GM23338 (cell line): ENCODE measurements at regions not wholly inside any gene's neighbourhood (a gene's known extent, or its start where the extent isn't known, plus 50 kb on each side); places are given as distances from the start of the nearest gene placed in this dataset.

Experiments
- ATAC-seq: fragments of 200-7000 bp; cut with Tn5 transposase; 3 replicates; pipeline ENCODE4 v1.9.1; 2020
- DNase-seq: peaks from one replicate; pipeline ENCODE4 v3.0.0-alpha.2; 2015; ENCODE audit warnings: low spot score
- H2AFZ ChIP-seq: fragments of 200-600 bp; sonication (generic); 2 replicates; pipeline ENCODE4 v1.8.0; 2016; ENCODE audit warnings: antibody characterized with exemption, mild to moderate bottlenecking, moderate library complexity
- H3F3A ChIP-seq: fragments of 200-600 bp; sonication (generic); replicated peaks from 2 replicates; pipeline ENCODE4 v1.8.0; 2017; ENCODE audit warnings: antibody characterized with exemption, mixed run types, low read depth
- H3K27ac ChIP-seq: fragments of 200-600 bp; sonication (generic); 2 replicates; pipeline ENCODE4 v1.6.1; 2016; ENCODE audit warnings: low read depth
- H3K27me3 ChIP-seq: fragments of 200-600 bp; sonication (generic); 2 replicates; pipeline ENCODE4 v1.8.0; 2016; ENCODE audit warnings: mild to moderate bottlenecking, mixed run types, moderate library complexity; ENCODE audit not compliant: insufficient read depth
- H3K36me3 ChIP-seq: fragments of 200-600 bp; sonication (generic); 2 replicates; pipeline ENCODE4 v1.8.0; 2016; ENCODE audit warnings: mild to moderate bottlenecking; ENCODE audit not compliant: insufficient read depth
- H3K4me1 ChIP-seq: fragments of 200-600 bp; sonication (generic); 2 replicates; pipeline ENCODE4 v1.8.0; 2016; ENCODE audit warnings: mild to moderate bottlenecking, moderate library complexity; ENCODE audit not compliant: insufficient read depth
- H3K4me2 ChIP-seq: fragments of 200-600 bp; sonication (generic); 2 replicates; pipeline ENCODE4 v1.7.1; 2017; ENCODE audit warnings: mixed run types
- H3K4me3 ChIP-seq: fragments of 200-600 bp; sonication (generic); 2 replicates; pipeline ENCODE4 v1.6.1; 2016; ENCODE audit warnings: mixed run types
- H3K79me2 ChIP-seq: fragments of 200-600 bp; sonication (generic); replicated peaks from 2 replicates; pipeline ENCODE4 v1.8.0; 2017; ENCODE audit warnings: mild to moderate bottlenecking; ENCODE audit not compliant: insufficient read depth
- H3K9me2 ChIP-seq: fragments of 200-600 bp; sonication (generic); 2 replicates; pipeline ENCODE4 v1.8.0; 2017; ENCODE audit not compliant: insufficient read depth
- H4K20me1 ChIP-seq: fragments of 200-600 bp; sonication (generic); replicated peaks from 2 replicates; pipeline ENCODE4 v1.8.0; 2017; ENCODE audit warnings: mild to moderate bottlenecking; ENCODE audit not compliant: insufficient read depth
- H3K27ac Mint-ChIP-seq: 2 replicates; pipeline ENCODE4 v1.8.0; 2020; ENCODE audit warnings: inconsistent platforms, mild to moderate bottlenecking, moderate library complexity, mixed read lengths
- H3K27me3 Mint-ChIP-seq: 3 replicates; pipeline ENCODE4 v1.8.0; 2022; ENCODE audit warnings: low read depth, mild to moderate bottlenecking, moderate library complexity, mixed read lengths, inconsistent platforms; ENCODE audit not compliant: insufficient read depth, poor library complexity
- H3K36me3 Mint-ChIP-seq: 3 replicates; pipeline ENCODE4 v1.8.0; 2021; ENCODE audit warnings: low read depth, mild to moderate bottlenecking, inconsistent platforms, moderate library complexity, mixed read lengths
- H3K4me1 Mint-ChIP-seq: 3 replicates; pipeline ENCODE4 v1.8.0; 2020; ENCODE audit warnings: mild to moderate bottlenecking, inconsistent platforms, mixed read lengths
- H3K4me3 Mint-ChIP-seq: 3 replicates; pipeline ENCODE4 v1.8.0; 2021; ENCODE audit warnings: moderate library complexity, mild to moderate bottlenecking, inconsistent platforms, mixed read lengths
- H3K9me3 Mint-ChIP-seq: 3 replicates; pipeline ENCODE4 v1.8.0; 2020; ENCODE audit warnings: moderate library complexity, mild to moderate bottlenecking, inconsistent platforms, mixed read lengths
- CREB1 ChIP-seq: fragments of 250-450 bp; sonication (Bioruptor Pico); IDR thresholded peaks from 2 replicates; pipeline ENCODE4 v1.5.0; 2020; ENCODE audit warnings: low read depth, mild to moderate bottlenecking, moderate library complexity
- CTCF ChIP-seq, 2 experiments: fragments of 200-600 bp in 1 of 2; sonication (generic) in 1 of 2; conservative IDR thresholded peaks; 2 replicates each; pipeline versions ENCODE4 v1.5.1 to v1.6.1; 2016 to 2017; ENCODE audit warnings: antibody characterized with exemption in 2 of 2, low read depth in 2 of 2, mild to moderate bottlenecking in 2 of 2, moderate library complexity in 1 of 2
- EZH2 ChIP-seq: fragments of 200-600 bp; sonication (generic); IDR thresholded peaks from one replicate; pipeline ENCODE4 v1.8.0; 2017; ENCODE audit warnings: antibody characterized with exemption, mild to moderate bottlenecking, low read depth; ENCODE audit not compliant: unreplicated experiment
- EZH2phosphoT487 ChIP-seq: fragments of 200-600 bp; sonication (generic); IDR thresholded peaks from one replicate; pipeline ENCODE4 v1.8.1; 2018; ENCODE audit warnings: antibody characterized with exemption; ENCODE audit not compliant: unreplicated experiment
- JUNB ChIP-seq: IDR thresholded peaks from one replicate; pipeline ENCODE4 v1.6.1; 2016; ENCODE audit warnings: antibody characterized with exemption; ENCODE audit not compliant: unreplicated experiment
- NANOG ChIP-seq: IDR thresholded peaks from 2 replicates; pipeline ENCODE4 v1.6.1; 2016; ENCODE audit warnings: antibody characterized with exemption, borderline replicate concordance
- POLR2AphosphoS5 ChIP-seq: IDR thresholded peaks from 2 replicates; pipeline ENCODE4 v1.6.1; 2016; ENCODE audit warnings: antibody characterized with exemption, low read depth
- REST ChIP-seq: IDR thresholded peaks from one replicate; pipeline ENCODE4 v1.6.1; 2018; ENCODE audit warnings: antibody characterized with exemption; ENCODE audit not compliant: unreplicated experiment
- STAT1 ChIP-seq: IDR thresholded peaks from one replicate; pipeline ENCODE4 v1.6.1; 2016; ENCODE audit warnings: antibody characterized with exemption; ENCODE audit not compliant: unreplicated experiment
- ZNF114 ChIP-seq: fragments of 250-450 bp; sonication (Bioruptor Pico); IDR thresholded peaks from 2 replicates; pipeline ENCODE4 v1.5.0; 2020; ENCODE audit warnings: mild to moderate bottlenecking, moderate library complexity
- ZNF462 ChIP-seq: fragments of 250-450 bp; sonication (Bioruptor Pico); IDR thresholded peaks from 2 replicates; pipeline ENCODE4 v1.5.0; 2020; ENCODE audit warnings: mild to moderate bottlenecking, moderate library complexity

GRCh38 chr3:28186748-28187147 lies 54.7 kb upstream of the CMC1 start:
- H3K79me2 ChIP-seq = no peaks in the 10 kb centered on the region
- ATAC-seq = no peak
- no peak overlapping the region for H3K4me2 ChIP-seq
- no peaks in the 10 kb centered on the region for H3K27me3 ChIP-seq
- H3K4me3 ChIP-seq = no peak overlapping the region
- DNase-seq = no peak
- H3K9me2 ChIP-seq = peaks cover 15% of the 10 kb centered on the region; the same call in 1 of the 2 replicates
- no peaks in the 10 kb centered on the region for H3F3A ChIP-seq
- H3K27me3 Mint-ChIP-seq = no peaks in the 10 kb centered on the region
- H4K20me1 ChIP-seq = no peaks in the 10 kb centered on the region
- H3K27ac ChIP-seq = no peak overlapping the region
- no peak for TF ChIP-seq EZH2
- no peak for TF ChIP-seq JUNB
- TF ChIP-seq REST = no peak
- H3K27ac Mint-ChIP-seq = no peak overlapping the region
- H2AFZ ChIP-seq = no peak overlapping the region
- H3K4me1 Mint-ChIP-seq = no peaks in the 10 kb centered on the region
- H3K36me3 Mint-ChIP-seq = no peaks in the 10 kb centered on the region
- no peaks in the 10 kb centered on the region for H3K4me1 ChIP-seq
- no peak overlapping the region for H3K4me3 Mint-ChIP-seq
- no peaks in the 10 kb centered on the region for H3K36me3 ChIP-seq
- no peaks in the 10 kb centered on the region for H3K9me3 Mint-ChIP-seq

- Histone ChIP-seq H3K36me3 (no peaks in the 10 kb centered on the region), H2AFZ (no peak overlapping the region), H3K9me2 (peaks cover 20% of the 10 kb centered on the region), H3K79me2 (no peaks in the 10 kb centered on the region), H4K20me1 (no peaks in the 10 kb centered on the region), H3K27me3 (no peaks in the 10 kb centered on the region), H3K4me2 (no peak overlapping the region), H3K4me1 (no peaks in the 10 kb centered on the region), H3K27ac (no peak overlapping the region), H3K4me3 (no peak overlapping the region), H3F3A (no peaks in the 10 kb centered on the region)
- Mint-ChIP-seq H3K4me1 (no peaks in the 10 kb centered on the region), H3K27me3 (no peaks in the 10 kb centered on the region), H3K9me3 (no peaks in the 10 kb centered on the region), H3K27ac (no peak overlapping the region), H3K4me3 (no peak overlapping the region), H3K36me3 (no peaks in the 10 kb centered on the region)
- DNase-seq (no peak), ATAC-seq (no peak)
- TF ChIP-seq POLR2AphosphoS5 (no peak), STAT1 (no peak), CREB1 (no peak), EZH2 (no peak), ZNF114 (no peak), ZNF462 (no peak), CTCF (conservative IDR thresholded peaks at IDR 0.05; ENCODE audit: low read depth in 2 of 2) (no peak), NANOG (no peak), EZH2phosphoT487 (no peak), JUNB (no peak)
These were observed 52.7 kb upstream of the CMC1 start for GRCh38 chr3:28188686-28189085.
